HL-60 (cell line): ENCODE measurements at regions not wholly inside any gene's neighbourhood (a gene's known extent, or its start where the extent isn't known, plus 50 kb on each side); places are given as distances from the start of the nearest gene placed in this dataset.

Source experiments
- DNase-seq, 2 experiments: peaks; one replicate each; pipeline ENCODE4 v3.0.0-alpha.2; 2010 to 2020; ENCODE audit warnings: low read depth in 1 of 2, low spot score in 1 of 2
- H3K27ac ChIP-seq: fragments of 250-450 bp; sonication (Bioruptor Pico); replicated peaks from 2 replicates; pipeline ENCODE4 v1.5.1; 2020; ENCODE audit warnings: mild to moderate bottlenecking, moderate library complexity
- H3K27me3 ChIP-seq: fragments of 250-450 bp; sonication (Bioruptor Pico); 2 replicates; pipeline ENCODE4 v1.5.1; 2021; ENCODE audit warnings: mild to moderate bottlenecking, moderate library complexity; ENCODE audit not compliant: insufficient read depth, poor library complexity, severe bottlenecking
- H3K4me3 ChIP-seq: replicated peaks from 2 replicates; pipeline ENCODE4 v1.5.1; 2011; ENCODE audit warnings: mild to moderate bottlenecking, control low read depth, low read length; ENCODE audit not compliant: insufficient read depth
- GABPA ChIP-seq: IDR thresholded peaks from 2 replicates; pipeline ENCODE4 v1.6.1; 2012; ENCODE audit warnings: low read depth
- POLR2AphosphoS5 ChIP-seq: IDR thresholded peaks from 2 replicates; pipeline ENCODE4 v1.6.1; 2012; ENCODE audit warnings: low read depth
- REST ChIP-seq: IDR thresholded peaks from 2 replicates; pipeline ENCODE4 v1.6.1; 2012; ENCODE audit warnings: low read depth; ENCODE audit not compliant: insufficient replicate concordance
- SPI1 ChIP-seq: IDR thresholded peaks from 2 replicates; pipeline ENCODE4 v1.6.1; 2012; ENCODE audit warnings: low read depth, mild to moderate bottlenecking, borderline replicate concordance
- TF ChIP-seq, protein P1 (sequence below): IDR thresholded peaks from one replicate; pipeline ENCODE4 v1.5.1; 2011; ENCODE audit warnings: low read length, control low read depth, inconsistent platforms; ENCODE audit not compliant: insufficient read depth

- no peak for TF ChIP-seq GABPA
- TF ChIP-seq, protein P1, sequence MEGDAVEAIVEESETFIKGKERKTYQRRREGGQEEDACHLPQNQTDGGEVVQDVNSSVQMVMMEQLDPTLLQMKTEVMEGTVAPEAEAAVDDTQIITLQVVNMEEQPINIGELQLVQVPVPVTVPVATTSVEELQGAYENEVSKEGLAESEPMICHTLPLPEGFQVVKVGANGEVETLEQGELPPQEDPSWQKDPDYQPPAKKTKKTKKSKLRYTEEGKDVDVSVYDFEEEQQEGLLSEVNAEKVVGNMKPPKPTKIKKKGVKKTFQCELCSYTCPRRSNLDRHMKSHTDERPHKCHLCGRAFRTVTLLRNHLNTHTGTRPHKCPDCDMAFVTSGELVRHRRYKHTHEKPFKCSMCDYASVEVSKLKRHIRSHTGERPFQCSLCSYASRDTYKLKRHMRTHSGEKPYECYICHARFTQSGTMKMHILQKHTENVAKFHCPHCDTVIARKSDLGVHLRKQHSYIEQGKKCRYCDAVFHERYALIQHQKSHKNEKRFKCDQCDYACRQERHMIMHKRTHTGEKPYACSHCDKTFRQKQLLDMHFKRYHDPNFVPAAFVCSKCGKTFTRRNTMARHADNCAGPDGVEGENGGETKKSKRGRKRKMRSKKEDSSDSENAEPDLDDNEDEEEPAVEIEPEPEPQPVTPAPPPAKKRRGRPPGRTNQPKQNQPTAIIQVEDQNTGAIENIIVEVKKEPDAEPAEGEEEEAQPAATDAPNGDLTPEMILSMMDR: no peak
- TF ChIP-seq REST: no peak
- no peak for TF ChIP-seq POLR2AphosphoS5
- no peak for TF ChIP-seq SPI1
- Histone ChIP-seq H3K4me3 (no peak overlapping the region), H3K27me3 (no peaks in the 10 kb centered on the region), H3K27ac (no peak overlapping the region)
- DNase-seq: no peak
These were observed 124.3 kb downstream of the C4orf33 start for GRCh38 chr4:129220254-129220653.

- TF ChIP-seq GABPA (no peak), REST (no peak), SPI1 (no peak), POLR2AphosphoS5 (no peak)
- TF ChIP-seq, protein P1: no peak
- Histone ChIP-seq H3K27me3 (no peaks in the 10 kb centered on the region), H3K27ac (no peak overlapping the region), H3K4me3 (no peak overlapping the region)
- no peak for DNase-seq
These were observed 128.0 kb downstream of the C4orf33 start for GRCh38 chr4:129223945-129224344.

- no peak overlapping the region for H3K27ac ChIP-seq
- no peaks in the 10 kb centered on the region for H3K27me3 ChIP-seq
- TF ChIP-seq SPI1: no peak
- no peak for TF ChIP-seq POLR2AphosphoS5
- no peak for TF ChIP-seq GABPA
- TF ChIP-seq, protein P1: no peak
- TF ChIP-seq REST: no peak
- DNase-seq: no peak
- H3K4me3 ChIP-seq: no peak overlapping the region
These were observed 134.9 kb downstream of the C4orf33 start for GRCh38 chr4:129230846-129231245.
